Vagina (tissue), 2 donors: ENCODE measurements at regions not wholly inside any gene's neighbourhood (a gene's known extent, or its start where the extent isn't known, plus 50 kb on each side); places are given as distances from the start of the nearest gene placed in this dataset.
"Not testable (repeated sequence)": the region's sequence is repeated elsewhere in the genome, so short reads cannot be mapped to it uniquely, and the experiment has no call there.

Experiments
- CTCF ChIP-seq, 3 experiments: fragments of 450-650 bp in 2 of 3; fragments of 200-600 bp in 1 of 3; sonication (generic) in 1 of 3; IDR thresholded peaks; one replicate each; pipeline ENCODE4 v1.5.1; 2017 to 2019; ENCODE audit warnings: antibody characterized with exemption in 3 of 3, mild to moderate bottlenecking in 2 of 3, moderate library complexity in 2 of 3
- POLR2A ChIP-seq, 2 donors: fragments of 450-650 bp; IDR thresholded peaks; one replicate each; pipeline ENCODE4 v1.6.1; 2017; ENCODE audit warnings: antibody characterized with exemption in 2 of 2, mild to moderate bottlenecking in 2 of 2, moderate library complexity in 2 of 2
- POLR2AphosphoS5 ChIP-seq, 2 donors: sonication (generic); formaldehyde crosslinking; IDR thresholded peaks; one replicate each; pipeline ENCODE4 v1.9.0; 2017; ENCODE audit warnings: antibody characterized with exemption in 2 of 2, mild to moderate bottlenecking in 2 of 2, low read depth in 1 of 2; ENCODE audit not compliant: insufficient read depth in 1 of 2

- not testable (repeated sequence) for TF ChIP-seq CTCF (IDR thresholded peaks at IDR 0.05); POLR2A (IDR thresholded peaks at IDR 0.05); POLR2AphosphoS5 (IDR thresholded peaks at IDR 0.05; ENCODE audit: insufficient read depth in 1 of 2, low read depth in 1 of 2)
Measured at GRCh38 chr9:63289971-63290370, 1995.0 kb downstream of the FOXD4L5 start.
